Retina (tissue), 1 donor: ENCODE measurements at regions not wholly inside any gene's neighbourhood (a gene's known extent, or its start where the extent isn't known, plus 50 kb on each side); places are given as distances from the start of the nearest gene placed in this dataset.

Experiments
- DNase-seq: peaks from one replicate; pipeline ENCODE4 v3.0.0-alpha.2; 2016

- DNase-seq, result no peak
These were observed 337.4 kb upstream of the PIK3C3 start for GRCh38 chr18:41617647-41618046.

- DNase-seq, result no peak
These were observed 341.9 kb upstream of the PIK3C3 start for GRCh38 chr18:41613003-41613609.

- DNase-seq, result no peak
These were observed 350.1 kb upstream of the PIK3C3 start for GRCh38 chr18:41604964-41605363.

- DNase-seq, result no peak
These were observed 353.0 kb upstream of the PIK3C3 start for GRCh38 chr18:41602034-41602433.

GRCh38 chr18:41600693-41601391, 354.2 kb upstream of the PIK3C3 start:
- no peak for DNase-seq

- no peak for DNase-seq
These were observed 355.6 kb upstream of the PIK3C3 start for GRCh38 chr18:41599466-41599865.

GRCh38 chr18:41594582-41594981, 360.5 kb upstream of the PIK3C3 start:
- no peak for DNase-seq

- DNase-seq, result no peak
These were observed 361.8 kb upstream of the PIK3C3 start for GRCh38 chr18:41593171-41593675.

GRCh38 chr18:41587976-41588375, 367.1 kb upstream of the PIK3C3 start:
- DNase-seq, result no peak

GRCh38 chr18:41585512-41585911, 369.5 kb upstream of the PIK3C3 start:
- no peak for DNase-seq

- no peak for DNase-seq
These were observed 375.8 kb upstream of the PIK3C3 start for GRCh38 chr18:41579185-41579584.

- DNase-seq, result no peak
These were observed 377.5 kb upstream of the PIK3C3 start for GRCh38 chr18:41577529-41577928.

GRCh38 chr18:41576643-41577042, 378.4 kb upstream of the PIK3C3 start:
- DNase-seq, result no peak

- no peak for DNase-seq
These were observed 385.2 kb upstream of the PIK3C3 start for GRCh38 chr18:41569867-41570266.

- DNase-seq, result no peak
These were observed 393.1 kb upstream of the PIK3C3 start for GRCh38 chr18:41561961-41562360.

- DNase-seq, result no peak
These were observed 396.3 kb upstream of the PIK3C3 start for GRCh38 chr18:41558715-41559114.

- no peak for DNase-seq
These were observed 401.3 kb upstream of the PIK3C3 start for GRCh38 chr18:41553716-41554115.

GRCh38 chr18:41548521-41549260, 406.3 kb upstream of the PIK3C3 start:
- no peak for DNase-seq

- no peak for DNase-seq
These were observed 409.7 kb upstream of the PIK3C3 start for GRCh38 chr18:41545091-41545888.

GRCh38 chr18:41543815-41544214, 411.2 kb upstream of the PIK3C3 start:
- DNase-seq, result no peak

- DNase-seq, result no peak
These were observed 414.7 kb upstream of the PIK3C3 start for GRCh38 chr18:41540237-41540871.

- no peak for DNase-seq
These were observed 416.3 kb upstream of the PIK3C3 start for GRCh38 chr18:41538751-41539150.

GRCh38 chr18:41537666-41538065, 417.4 kb upstream of the PIK3C3 start:
- DNase-seq, result no peak
